ENCODE measurements at regions not wholly inside any gene's neighbourhood (a gene's known extent, or its start where the extent isn't known, plus 50 kb on each side); places are given as distances from the start of the nearest gene placed in this dataset.

- no peak for TF ChIP-seq SIN3A (conservative IDR thresholded peaks at IDR 0.05 in 1 of 2, IDR thresholded peaks at IDR 0.05 in 1 of 2; ENCODE audit: low read depth in 1 of 2, low read length in 2 of 2)
- no peak for TF ChIP-seq RXRA (IDR thresholded peaks at IDR 0.05; ENCODE audit: insufficient read depth, low read depth, low read length)
- peak; percentile 73 to 96 (median 91) for TF ChIP-seq CTCF (IDR thresholded peaks at IDR 0.05; ENCODE audit: control extremely low read depth in 1 of 3, insufficient read depth in 1 of 3, low read depth in 1 of 3, low read length in 3 of 3)
- TF ChIP-seq POLR2A (IDR thresholded peaks at IDR 0.05; ENCODE audit: control extremely low read depth in 1 of 2, low read depth in 2 of 2, low read length in 2 of 2) = no peak
Observed at GRCh38 chr6:133817460-133818047, 71.4 kb upstream of the TCF21 start.

Measured in H1 (cell line).